Left lung (tissue), 4 donors: ENCODE measurements at regions not wholly inside any gene's neighbourhood (a gene's known extent, or its start where the extent isn't known, plus 50 kb on each side); places are given as distances from the start of the nearest gene placed in this dataset.

Source experiments
- ATAC-seq: fragments of 200-7000 bp; cut with Tn5 transposase; one replicate; pipeline ENCODE4 v1.9.1; 2020; ENCODE audit warnings: moderate library complexity
- DNase-seq, 4 donors: peaks; one replicate each; pipeline ENCODE4 v3.0.0-alpha.2; 2013 to 2020
- H3K27ac ChIP-seq, 2 donors: fragments of 200-600 bp; sonication (generic) in 1 of 2; one replicate each; pipeline versions ENCODE4 v1.5.0 to v1.8.0; 2020 to 2021
- H3K27me3 ChIP-seq, 2 donors: fragments of 200-600 bp; sonication (generic) in 1 of 2; one replicate each; pipeline versions ENCODE4 v1.5.0 to v1.8.0; 2020 to 2021
- H3K36me3 ChIP-seq, 2 donors: fragments of 200-600 bp; sonication (generic) in 1 of 2; one replicate each; pipeline versions ENCODE4 v1.5.0 to v1.8.0; 2020 to 2021
- H3K4me1 ChIP-seq, 2 donors: fragments of 200-600 bp; one replicate each; pipeline ENCODE4 v1.8.0; 2021
- H3K4me3 ChIP-seq, 2 donors: fragments of 200-600 bp; sonication (generic) in 1 of 2; one replicate each; pipeline versions ENCODE4 v1.5.0 to v1.8.0; 2020 to 2021; ENCODE audit warnings: mild to moderate bottlenecking in 1 of 2
- H3K9me3 ChIP-seq, 2 donors: fragments of 200-600 bp; sonication (generic) in 1 of 2; one replicate each; pipeline versions ENCODE4 v1.5.0 to v1.8.0; 2020 to 2021
- CTCF ChIP-seq, 2 donors: fragments of 200-600 bp; sonication (generic) in 1 of 2; IDR thresholded peaks; one replicate each; pipeline versions ENCODE4 v1.5.0 to v1.8.0; 2021; ENCODE audit warnings: antibody characterized with exemption in 2 of 2
- intact Hi-C, 2 donors: fragments of 100-400 bp; cut with DNase I; formaldehyde crosslinking; loops; one replicate each; pipeline versions ENCODE4 v1.11.2 to v1.14.2; 2022
- donor health status: DM: no; HTN: yes; CAD: no.
- donor health status: DM: no; HTN: no; CAD: no.

- Histone ChIP-seq H3K36me3 (no peaks in the 10 kb centered on the region), H3K27ac (no peak overlapping the region), H3K27me3 (no peaks in the 10 kb centered on the region), H3K4me1 (no peaks in the 10 kb centered on the region), H3K9me3 (no peaks in the 10 kb centered on the region), H3K4me3 (no peak overlapping the region)
- ATAC-seq (no peak), DNase-seq (no peak)
- no peak for TF ChIP-seq CTCF (IDR thresholded peaks at IDR 0.05)
- intact Hi-C loops = no loop called here
These were observed 163.5 kb upstream of the LMO4 start for GRCh38 chr1:87165177-87165576.

- Histone ChIP-seq H3K4me3 (no peak overlapping the region), H3K36me3 (no peaks in the 10 kb centered on the region), H3K4me1 (no peaks in the 10 kb centered on the region), H3K9me3 (no peaks in the 10 kb centered on the region), H3K27me3 (no peaks in the 10 kb centered on the region), H3K27ac (no peak overlapping the region)
- intact Hi-C loops = no loop called here
- DNase-seq (no peak), ATAC-seq (no peak)
- TF ChIP-seq CTCF (IDR thresholded peaks at IDR 0.05) = no peak
These were observed 161.4 kb upstream of the LMO4 start for GRCh38 chr1:87167157-87167789.

- Histone ChIP-seq H3K27ac (no peak overlapping the region), H3K4me3 (no peak overlapping the region), H3K4me1 (no peaks in the 10 kb centered on the region), H3K9me3 (no peaks in the 10 kb centered on the region), H3K27me3 (no peaks in the 10 kb centered on the region), H3K36me3 (no peaks in the 10 kb centered on the region)
- intact Hi-C loops = no loop called here
- ATAC-seq (no peak), DNase-seq (no peak)
- TF ChIP-seq CTCF (IDR thresholded peaks at IDR 0.05) = no peak
These were observed 160.7 kb upstream of the LMO4 start for GRCh38 chr1:87167848-87168525.

GRCh38 chr1:87169263-87169910 lies 159.3 kb upstream of the LMO4 start:
- Histone ChIP-seq H3K4me3 (no peak overlapping the region), H3K27me3 (no peaks in the 10 kb centered on the region), H3K4me1 (no peaks in the 10 kb centered on the region), H3K36me3 (no peaks in the 10 kb centered on the region), H3K9me3 (no peaks in the 10 kb centered on the region), H3K27ac (no peak overlapping the region)
- DNase-seq = no peak
- ATAC-seq = no peak
- intact Hi-C loops = no loop called here
- no peak for TF ChIP-seq CTCF (IDR thresholded peaks at IDR 0.05)

- Histone ChIP-seq H3K9me3 (no peaks in the 10 kb centered on the region), H3K36me3 (no peaks in the 10 kb centered on the region), H3K4me1 (no peaks in the 10 kb centered on the region), H3K4me3 (no peak overlapping the region), H3K27me3 (no peaks in the 10 kb centered on the region), H3K27ac (no peak overlapping the region)
- no peak for DNase-seq
- intact Hi-C loops = no loop called here
- no peak for ATAC-seq
- TF ChIP-seq CTCF (IDR thresholded peaks at IDR 0.05) = no peak
These were observed 158.5 kb upstream of the LMO4 start for GRCh38 chr1:87170157-87170556.
